Thyroid gland (tissue), 4 donors: ENCODE measurements at regions not wholly inside any gene's neighbourhood (a gene's known extent, or its start where the extent isn't known, plus 50 kb on each side); places are given as distances from the start of the nearest gene placed in this dataset.
"Not testable (repeated sequence)": the region's sequence is repeated elsewhere in the genome, so short reads cannot be mapped to it uniquely, and the experiment has no call there.

Source experiments
- DNase-seq, 2 donors: peaks; one replicate each; pipeline ENCODE4 v3.0.0-alpha.2; 2019
- H3K27ac ChIP-seq, 3 donors: fragments of 200-600 bp; sonication (generic); 1 replicate in 2 of 3; 2 replicates in 1 of 3; pipeline ENCODE4 v1.5.1; 2016 to 2019; ENCODE audit warnings: mild to moderate bottlenecking in 1 of 3, moderate library complexity in 1 of 3
- H3K27me3 ChIP-seq: fragments of 200-600 bp; sonication (generic); one replicate; pipeline ENCODE4 v1.5.1; 2019
- H3K36me3 ChIP-seq, 2 donors: fragments of 200-600 bp; sonication (generic); one replicate each; pipeline ENCODE4 v1.5.1; 2016 to 2019
- H3K4me1 ChIP-seq, 2 donors: fragments of 200-600 bp; sonication (generic); one replicate each; pipeline ENCODE4 v1.5.1; 2017 to 2019
- H3K4me3 ChIP-seq, 3 donors: fragments of 200-600 bp; sonication (generic); replicated peaks in 1 of 3; 1 replicate in 2 of 3; 2 replicates in 1 of 3; pipeline ENCODE4 v1.5.1; 2016; ENCODE audit warnings: mild to moderate bottlenecking in 1 of 3
- H3K9me3 ChIP-seq: fragments of 200-600 bp; sonication (generic); one replicate; pipeline ENCODE4 v1.5.1; 2017
- POLR2A ChIP-seq, 2 donors: fragments of 450-650 bp; IDR thresholded peaks; one replicate each; pipeline ENCODE4 v1.6.1; 2017; ENCODE audit warnings: antibody characterized with exemption in 2 of 2, mild to moderate bottlenecking in 2 of 2, moderate library complexity in 1 of 2
- WGBS, 2 donors: methylation state at CpG; one replicate each; pipeline ENCODE4 v1.1.5; 2017; 5-methylcytosine and 5-hydroxymethylcytosine counted together
- intact Hi-C: fragments of 100-400 bp; cut with DNase I; formaldehyde crosslinking; loops from one replicate; pipeline ENCODE4 v1.15.1; 2023
- TF ChIP-seq, protein P1 (sequence below), 6 experiments: fragments of 200-600 bp in 3 of 6; fragments of 450-650 bp in 3 of 6; sonication (generic) in 3 of 6; IDR thresholded peaks; one replicate each; pipeline ENCODE4 v1.5.1; 2016 to 2019; ENCODE audit warnings: antibody characterized with exemption in 6 of 6, mild to moderate bottlenecking in 2 of 6, inconsistent platforms in 1 of 6, moderate library complexity in 1 of 6

DNA sequence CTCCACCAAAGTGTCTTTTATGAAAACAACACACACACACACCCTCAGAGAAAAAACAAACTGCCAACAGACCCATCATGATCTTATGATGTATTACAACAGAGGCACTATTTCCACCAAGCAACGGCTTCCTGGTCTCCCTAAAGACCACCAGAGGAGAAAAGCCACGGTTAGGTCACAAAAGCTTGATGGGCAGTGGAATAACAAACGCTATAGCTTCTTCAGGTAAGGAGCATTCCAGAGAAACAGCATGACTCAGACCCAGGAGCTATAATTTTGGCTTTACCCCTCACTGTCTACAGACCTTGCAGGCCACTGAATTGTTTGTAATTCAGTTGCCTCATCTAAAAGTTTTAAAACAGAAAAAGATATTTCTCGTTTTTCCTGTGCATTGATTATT, 105.7 kb upstream of the GPR141 start:
- Histone ChIP-seq H3K27me3 (no peaks in the 10 kb centered on the region), H3K4me1 (peaks cover 10 to 31% of the 10 kb centered on the region in 2 donors), H3K27ac (peak overlapping the region in 2 of 3 donors; percentile 62 to 72), H3K36me3 (no peaks in the 10 kb centered on the region), H3K4me3 (no peak overlapping the region), H3K9me3 (no peaks in the 10 kb centered on the region)
- 40 to 55% methylated on average over 4 of the region's 4 CpGs for WGBS, 2 donors
- intact Hi-C loops: no loop called here
- TF ChIP-seq POLR2A (IDR thresholded peaks at IDR 0.05): no peak
- TF ChIP-seq, protein P1, sequence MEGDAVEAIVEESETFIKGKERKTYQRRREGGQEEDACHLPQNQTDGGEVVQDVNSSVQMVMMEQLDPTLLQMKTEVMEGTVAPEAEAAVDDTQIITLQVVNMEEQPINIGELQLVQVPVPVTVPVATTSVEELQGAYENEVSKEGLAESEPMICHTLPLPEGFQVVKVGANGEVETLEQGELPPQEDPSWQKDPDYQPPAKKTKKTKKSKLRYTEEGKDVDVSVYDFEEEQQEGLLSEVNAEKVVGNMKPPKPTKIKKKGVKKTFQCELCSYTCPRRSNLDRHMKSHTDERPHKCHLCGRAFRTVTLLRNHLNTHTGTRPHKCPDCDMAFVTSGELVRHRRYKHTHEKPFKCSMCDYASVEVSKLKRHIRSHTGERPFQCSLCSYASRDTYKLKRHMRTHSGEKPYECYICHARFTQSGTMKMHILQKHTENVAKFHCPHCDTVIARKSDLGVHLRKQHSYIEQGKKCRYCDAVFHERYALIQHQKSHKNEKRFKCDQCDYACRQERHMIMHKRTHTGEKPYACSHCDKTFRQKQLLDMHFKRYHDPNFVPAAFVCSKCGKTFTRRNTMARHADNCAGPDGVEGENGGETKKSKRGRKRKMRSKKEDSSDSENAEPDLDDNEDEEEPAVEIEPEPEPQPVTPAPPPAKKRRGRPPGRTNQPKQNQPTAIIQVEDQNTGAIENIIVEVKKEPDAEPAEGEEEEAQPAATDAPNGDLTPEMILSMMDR (IDR thresholded peaks at IDR 0.05): no peak
- DNase-seq: no peak

GRCh38 chr7:37578350-37578749, 105.2 kb upstream of the GPR141 start:
- H3K27ac ChIP-seq: peak overlapping the region in 2 of 3 donors; percentile 62 to 72
- DNase-seq: no peak
- TF ChIP-seq, protein P1 (IDR thresholded peaks at IDR 0.05): no peak
- no peak for TF ChIP-seq POLR2A (IDR thresholded peaks at IDR 0.05)
- no peaks in the 10 kb centered on the region for H3K36me3 ChIP-seq
- 94 to 97% methylated on average over 1 of the region's 1 CpG for WGBS, 2 donors
- intact Hi-C loops: no loop called here
- peaks cover 10 to 31% of the 10 kb centered on the region in 2 donors for H3K4me1 ChIP-seq
- H3K4me3 ChIP-seq: no peak overlapping the region
- no peaks in the 10 kb centered on the region for H3K27me3 ChIP-seq
- H3K9me3 ChIP-seq: no peaks in the 10 kb centered on the region

GRCh38 chr7:37580376-37580775, 103.2 kb upstream of the GPR141 start:
- TF ChIP-seq, protein P1 (IDR thresholded peaks at IDR 0.05): no peak
- TF ChIP-seq POLR2A (IDR thresholded peaks at IDR 0.05): no peak
- no peak overlapping the region for H3K4me3 ChIP-seq
- no peaks in the 10 kb centered on the region for H3K9me3 ChIP-seq
- DNase-seq: no peak
- peaks cover 14 to 34% of the 10 kb centered on the region in 2 donors for H3K4me1 ChIP-seq
- no peak overlapping the region for H3K27ac ChIP-seq
- intact Hi-C loops: no loop called here
- H3K27me3 ChIP-seq: no peaks in the 10 kb centered on the region
- WGBS, 2 donors: 88 to 89% methylated on average over 3 of the region's 3 CpGs
- H3K36me3 ChIP-seq: no peaks in the 10 kb centered on the region

GRCh38 chr7:37584651-37585463, 98.7 kb upstream of the GPR141 start:
- H3K27ac ChIP-seq, DNase-seq, intact Hi-C loops, H3K4me3 ChIP-seq, H3K9me3 ChIP-seq, H3K27me3 ChIP-seq, H3K4me1 ChIP-seq, H3K36me3 ChIP-seq: not testable (repeated sequence)
- WGBS, 2 donors: 91% methylated on average over 4 of the region's 4 CpGs

- H3K27ac ChIP-seq: no peak overlapping the region
- no peaks in the 10 kb centered on the region for H3K9me3 ChIP-seq
- DNase-seq: no peak
- peaks cover 0 to 6% of the 10 kb centered on the region in 2 donors for H3K4me1 ChIP-seq
- no peaks in the 10 kb centered on the region for H3K27me3 ChIP-seq
- no peaks in the 10 kb centered on the region for H3K36me3 ChIP-seq
- TF ChIP-seq, protein P1 (IDR thresholded peaks at IDR 0.05): no peak
- no peak for TF ChIP-seq POLR2A (IDR thresholded peaks at IDR 0.05)
- intact Hi-C loops: no loop called here
- 82 to 89% methylated on average over 4 of the region's 4 CpGs for WGBS, 2 donors
- H3K4me3 ChIP-seq: no peak overlapping the region
Observed at GRCh38 chr7:37590824-37591223, 92.7 kb upstream of the GPR141 start.
